ENCODE measurements at regions not wholly inside any gene's neighbourhood (a gene's known extent, or its start where the extent isn't known, plus 50 kb on each side); places are given as distances from the start of the nearest gene placed in this dataset.
A peak's percentile ranks its signal among the peaks of the same experiment; 100 is the strongest.

GRCh38 chr15:62377736-62378480 is 212.8 kb upstream of the C2CD4B start:
- no peak for DNase-seq

GRCh38 chr15:62378772-62379498 is 213.8 kb upstream of the C2CD4B start:
- DNase-seq: no peak

GRCh38 chr15:62380011-62380410 is 214.9 kb upstream of the C2CD4B start:
- no peak for DNase-seq

- no peak for DNase-seq
These were observed 217.0 kb upstream of the C2CD4B start for GRCh38 chr15:62382046-62382445.

DNA sequence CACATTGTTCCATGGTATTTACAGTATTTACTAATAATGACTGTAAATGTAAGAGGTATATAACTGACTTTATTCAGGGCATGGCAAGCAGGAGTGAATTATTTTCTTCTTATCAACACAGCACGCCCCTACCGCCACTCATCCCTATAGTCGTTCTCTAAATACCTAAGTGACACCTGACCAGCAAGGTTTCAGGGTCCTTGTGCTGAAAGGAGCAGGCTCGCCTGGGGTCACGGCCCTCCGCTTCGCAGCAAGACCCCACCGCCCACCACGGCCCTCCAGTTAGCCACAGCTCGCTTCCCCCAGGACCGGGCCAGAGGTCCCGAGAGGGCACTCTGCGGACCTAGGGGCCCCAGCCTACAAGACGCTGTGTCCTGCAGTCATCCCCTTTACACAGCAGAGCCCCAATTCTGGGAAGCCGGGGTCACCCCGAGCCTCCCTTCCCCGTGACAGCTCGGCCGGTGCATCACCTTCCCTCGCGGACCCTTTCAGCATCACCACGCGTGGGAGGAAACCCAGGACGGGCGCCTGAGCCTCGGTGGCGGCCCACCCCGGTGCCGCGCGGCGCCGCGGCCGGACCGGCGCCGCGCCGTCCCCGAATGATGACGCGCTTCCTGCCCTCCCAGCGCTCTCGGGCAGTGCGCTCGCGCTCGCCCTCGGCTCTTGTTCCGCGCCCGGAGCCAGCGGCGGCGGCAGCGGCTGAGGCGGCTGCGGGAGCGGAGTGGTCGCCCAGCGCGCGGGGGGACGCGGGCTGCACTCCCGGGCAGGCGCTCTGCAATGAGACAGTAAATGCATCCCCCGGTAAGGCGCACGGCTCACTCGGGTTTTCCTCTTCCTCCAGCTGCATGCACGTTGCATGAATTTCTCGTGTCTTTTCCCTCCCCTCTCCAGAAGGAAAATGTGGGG is 225.1 kb upstream of the C2CD4B start, which contains the start of gene TLN2:
Gene TLN2 (plus strand): TSS at position 666 of the 906 bp plus-strand sequence.
- DNase-seq: peak; percentile 42 to 55

GRCh38 chr15:62390791-62391640 is 225.9 kb upstream of the C2CD4B start:
- peak in 1 of 2 experiments; percentile 24 for DNase-seq

GRCh38 chr15:62391641-62392262 is 226.7 kb upstream of the C2CD4B start:
- DNase-seq: no peak

DNA sequence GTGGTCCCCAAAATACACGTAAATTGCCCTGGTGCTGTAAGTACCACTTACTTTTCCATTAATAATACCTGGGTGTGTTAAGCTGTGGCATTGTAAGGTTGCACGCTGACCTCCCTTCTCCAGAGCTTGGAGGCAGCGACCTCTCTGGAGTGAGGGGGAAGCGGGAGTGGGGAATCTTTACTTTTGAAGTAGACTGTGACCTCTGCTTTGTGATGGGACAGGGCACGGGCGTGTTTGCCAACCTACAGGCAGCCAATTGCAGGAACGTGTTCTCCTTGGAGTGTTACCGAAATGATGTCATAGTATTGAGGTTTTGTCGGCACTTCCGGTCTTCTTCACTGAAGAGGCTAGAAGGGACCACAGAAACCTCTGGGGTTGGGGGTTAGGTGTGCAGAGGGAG is 227.3 kb upstream of the C2CD4B start:
- DNase-seq: no peak

DNA sequence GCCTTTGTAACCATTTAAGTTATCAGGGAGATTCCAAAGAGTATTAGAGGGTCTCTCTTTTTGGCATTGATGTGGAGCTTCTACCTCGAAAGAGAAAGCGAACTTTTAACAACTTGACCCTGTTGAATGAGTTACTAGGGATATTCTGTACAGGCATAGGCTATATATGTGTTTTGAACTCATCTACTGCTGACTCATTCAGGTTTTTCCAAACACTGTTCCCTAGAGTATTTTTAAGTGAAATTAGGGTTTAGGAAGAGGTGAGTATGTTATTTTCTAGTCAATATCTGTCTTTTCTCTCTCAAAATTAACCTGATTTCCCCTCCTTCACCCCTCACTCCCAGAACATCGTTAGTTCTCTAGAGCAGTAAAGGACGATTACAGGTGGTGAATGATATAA is 228.1 kb upstream of the C2CD4B start:
- DNase-seq: no peak

DNA sequence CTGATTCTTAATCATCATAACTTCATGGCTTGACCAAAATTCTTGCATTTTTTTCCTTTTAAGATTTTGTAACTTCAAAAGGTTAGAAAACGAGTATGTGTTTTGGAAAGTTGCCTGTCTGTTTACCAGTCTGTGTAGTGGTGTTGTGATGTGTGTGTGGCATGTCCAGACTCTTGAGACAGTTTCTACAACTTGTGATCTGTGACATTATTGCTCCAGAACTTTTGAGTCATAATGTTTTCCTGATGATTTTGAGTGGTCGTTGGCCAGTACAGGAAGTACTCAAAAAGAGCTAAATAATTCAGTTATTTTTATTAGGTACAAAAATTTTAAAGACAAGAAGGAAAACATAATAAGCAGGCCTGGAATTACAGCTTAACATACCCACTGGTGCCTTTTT is 229.0 kb upstream of the C2CD4B start:
- DNase-seq: no peak

DNA sequence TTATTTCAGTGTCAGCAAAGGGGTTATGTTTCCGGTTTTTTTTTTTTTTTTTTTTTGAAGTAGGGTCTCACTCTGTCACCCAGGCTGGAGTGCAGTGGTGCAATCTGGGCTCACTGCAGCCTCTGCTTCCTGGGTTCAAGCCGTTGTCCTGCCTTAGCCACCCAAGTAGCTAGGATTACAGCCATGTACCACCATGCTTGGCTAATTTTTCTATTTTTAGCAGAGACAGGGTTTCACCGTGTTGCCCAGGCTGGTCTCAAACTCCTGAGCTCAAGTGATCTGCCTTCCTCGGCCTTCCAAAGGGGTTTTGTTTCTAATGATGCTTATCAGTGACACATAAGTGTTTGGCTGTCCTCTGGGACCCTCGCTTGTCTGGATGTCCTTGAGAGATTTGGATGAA is 235.7 kb upstream of the C2CD4B start:
- DNase-seq: no peak

DNA sequence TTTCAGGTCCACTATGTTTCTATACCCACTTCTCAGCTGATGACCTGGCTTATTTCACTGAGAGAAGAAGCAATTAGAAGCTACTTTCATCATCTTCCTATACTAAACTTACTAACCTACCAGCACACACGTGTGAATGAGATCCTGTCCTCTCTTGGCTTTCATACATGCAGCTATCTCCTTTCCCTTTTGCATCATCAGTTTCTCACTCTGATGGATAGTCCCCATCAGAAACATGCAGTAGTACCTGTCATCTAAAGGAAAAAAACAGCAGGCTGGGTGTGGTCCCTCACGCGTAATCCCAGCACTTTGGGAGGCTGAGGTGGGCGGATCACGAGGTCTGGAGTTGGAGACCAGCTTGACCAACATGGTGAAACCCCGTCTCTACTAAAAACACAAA is 237.6 kb upstream of the C2CD4B start:
- DNase-seq: no peak

DNA sequence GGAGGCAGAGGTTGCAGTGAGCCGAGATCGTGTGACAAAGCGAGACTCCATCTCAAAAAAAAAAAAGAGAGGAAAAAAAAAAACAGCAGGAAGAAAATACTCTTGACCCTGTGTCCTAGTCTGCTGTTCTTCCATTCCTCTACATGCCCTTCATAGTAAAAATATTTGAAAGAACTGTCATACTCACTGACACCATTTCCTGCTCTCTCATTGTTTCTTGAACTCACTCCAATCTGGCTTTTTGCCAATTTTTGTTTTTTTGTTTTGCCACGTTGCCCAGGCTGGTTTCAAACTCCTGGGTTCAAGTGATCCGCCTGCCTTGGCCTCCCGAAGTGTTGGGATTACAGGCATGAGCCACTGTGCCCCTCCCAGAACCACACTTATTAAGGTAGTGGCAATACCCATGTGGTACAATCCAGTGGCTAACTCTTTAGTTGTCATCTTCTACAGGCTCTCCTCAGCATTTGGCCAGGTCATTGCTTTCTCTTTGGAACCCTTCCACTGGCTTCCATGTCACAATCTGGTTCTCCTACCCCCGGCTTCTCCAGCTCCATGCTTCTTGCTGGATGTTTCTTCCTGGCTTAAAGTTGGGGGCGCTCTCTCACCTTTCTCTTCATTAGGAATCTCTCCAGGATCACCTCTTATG is 238.2 kb upstream of the C2CD4B start:
- DNase-seq: no peak

DNA sequence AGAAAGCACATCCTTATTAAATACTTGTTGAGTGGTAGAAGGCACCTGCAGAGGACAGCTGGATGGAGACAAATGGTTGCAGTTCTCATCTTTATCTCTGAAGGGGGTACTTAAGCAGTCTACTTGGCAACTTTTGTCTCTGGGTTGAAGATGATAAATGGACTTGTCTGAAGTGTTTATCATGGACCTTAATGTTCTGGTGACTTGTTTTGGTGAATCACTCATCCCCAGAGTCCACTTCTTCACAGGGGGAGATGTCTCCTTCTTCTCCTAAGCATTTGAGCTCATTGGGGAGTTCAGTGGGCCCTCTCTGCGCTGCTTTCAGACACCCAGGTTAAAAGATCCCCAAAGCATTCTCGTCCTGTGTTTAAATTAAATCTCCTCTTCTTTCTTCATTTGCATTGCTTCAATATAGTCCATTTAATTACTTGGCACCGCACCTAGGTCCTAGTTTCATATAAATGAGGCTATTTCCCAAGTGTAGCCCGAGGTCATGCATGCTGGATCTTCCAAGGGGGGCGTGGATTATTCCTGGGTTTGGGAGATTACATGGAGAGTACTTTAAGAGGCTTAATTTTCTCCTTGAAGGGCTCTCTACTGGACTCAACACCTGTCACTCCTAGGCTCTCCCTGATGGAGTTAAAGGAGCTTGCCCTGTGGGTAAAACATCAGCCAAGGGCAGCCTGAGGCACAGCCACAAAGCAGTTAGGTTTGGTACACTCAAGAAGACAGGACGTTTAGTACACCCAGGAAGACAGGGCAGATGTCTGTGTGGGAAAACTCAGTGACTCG is 239.3 kb upstream of the C2CD4B start:
- no peak for DNase-seq

DNA sequence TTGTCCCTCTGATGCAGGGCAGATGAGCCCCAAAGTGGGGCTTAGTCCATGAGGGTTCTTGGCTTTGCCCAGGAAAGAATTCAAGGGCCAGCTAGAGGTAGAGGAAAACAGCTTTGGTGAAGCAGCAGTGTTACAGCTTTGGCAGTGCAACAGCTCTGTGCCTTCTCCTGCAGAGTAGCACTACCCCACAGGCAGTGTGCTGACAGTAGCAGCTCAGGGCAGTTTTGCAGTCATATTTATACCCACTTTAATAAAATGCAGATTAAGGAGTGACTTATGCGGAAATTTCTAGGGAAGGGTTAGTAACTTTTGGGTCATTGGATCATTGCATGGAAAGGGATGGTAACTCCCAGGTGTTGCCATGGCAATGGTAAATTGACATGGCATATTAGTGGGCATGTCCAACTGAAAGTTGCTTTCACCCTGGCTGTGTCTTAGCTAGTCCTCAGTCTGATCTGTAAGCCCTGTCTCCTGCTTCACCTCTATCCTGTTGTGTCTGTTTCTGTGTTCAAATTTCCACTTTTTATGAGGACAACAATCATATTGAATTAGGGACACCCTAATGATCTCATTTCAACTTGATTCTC is 241.3 kb upstream of the C2CD4B start:
- no peak for DNase-seq

- no peak for DNase-seq
These were observed 242.1 kb upstream of the C2CD4B start for GRCh38 chr15:62407216-62407615.

DNA sequence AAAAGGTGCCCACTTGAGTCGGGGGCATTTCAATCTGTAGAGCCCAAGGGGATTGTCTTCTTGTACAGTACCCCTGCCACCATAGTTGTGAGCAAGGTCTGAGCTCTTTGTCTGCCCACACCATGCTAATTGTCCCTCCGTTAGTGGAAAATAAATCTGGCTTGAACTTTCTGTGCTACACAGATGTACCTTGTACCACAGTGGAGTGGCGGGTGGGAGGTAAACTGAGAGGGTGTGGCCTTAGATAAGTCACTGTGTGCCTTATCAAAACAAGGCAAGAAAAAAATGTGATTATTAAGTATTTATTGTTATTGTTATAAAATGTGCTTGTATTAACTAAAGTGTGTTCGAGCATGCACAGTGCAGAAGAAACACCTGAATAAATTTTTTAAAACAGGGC is 242.9 kb upstream of the C2CD4B start:
- DNase-seq: no peak

GRCh38 chr15:62409466-62409865 is 244.4 kb upstream of the C2CD4B start:
- DNase-seq: no peak

GRCh38 chr15:62412686-62413085 is 247.6 kb upstream of the C2CD4B start:
- no peak for DNase-seq

DNA sequence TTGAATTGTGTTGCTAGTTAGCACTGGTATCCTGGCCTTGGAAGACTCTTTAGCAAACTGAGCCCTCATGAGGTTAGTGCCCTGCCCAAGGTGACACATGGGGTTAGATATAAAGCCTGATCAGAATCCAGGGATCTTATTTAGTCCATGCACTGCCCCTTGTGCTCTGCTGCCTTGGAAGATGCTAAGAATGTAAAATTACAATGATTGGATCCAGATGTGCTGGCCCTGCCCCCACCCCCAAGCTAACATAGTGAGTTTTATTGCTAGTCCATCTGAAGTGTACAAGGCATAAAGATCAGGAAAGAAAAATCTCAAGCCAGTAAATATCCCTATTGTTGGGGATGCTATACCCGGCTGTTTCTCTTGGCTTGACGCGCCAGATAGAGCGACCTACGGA is 248.1 kb upstream of the C2CD4B start:
- no peak for DNase-seq
